ENCODE measurements at regions not wholly inside any gene's neighbourhood (a gene's known extent, or its start where the extent isn't known, plus 50 kb on each side); places are given as distances from the start of the nearest gene placed in this dataset.

DNA sequence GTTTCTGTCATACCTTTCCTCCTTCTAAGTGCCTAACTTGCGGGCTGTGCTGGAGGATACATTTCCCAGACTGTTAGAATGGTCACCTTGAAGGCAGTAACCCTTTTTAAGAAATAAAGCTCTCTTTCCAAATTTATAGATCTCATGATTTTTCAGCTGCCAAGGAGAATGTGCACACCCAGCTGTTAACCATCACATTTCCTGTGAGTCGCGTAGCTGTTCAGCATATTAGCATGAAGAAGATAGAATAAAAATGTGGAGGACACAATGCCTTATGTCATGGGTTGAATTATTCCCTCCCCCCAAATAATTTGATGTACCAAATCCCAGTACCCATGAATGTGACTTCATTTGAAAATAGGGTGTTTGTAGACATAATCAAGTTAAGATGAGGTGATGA lies 729.4 kb downstream of the MTRR start:
- Mint-ChIP-seq H3K4me1 (ENCODE audit: low read depth, unreplicated experiment) (no peaks in the 10 kb centered on the region), H3K27me3 (ENCODE audit: insufficient read depth, unreplicated experiment) (peaks cover 18% of the 10 kb centered on the region), H3K9me3 (ENCODE audit: unreplicated experiment) (no peaks in the 10 kb centered on the region), H3K4me3 (ENCODE audit: unreplicated experiment) (no peak overlapping the region), H3K36me3 (ENCODE audit: insufficient read depth, unreplicated experiment) (no peaks in the 10 kb centered on the region), H3K27ac (ENCODE audit: unreplicated experiment) (no peak overlapping the region)
- ChIA-PET CTCF (no interaction called here), POLR2A (no interaction called here)
- Histone ChIP-seq H3K4me3 (ENCODE audit: low read depth, low read length) (no peak overlapping the region), H3K27me3 (replicated peaks; ENCODE audit: control insufficient read depth, insufficient read depth, low read length) (no peaks in the 10 kb centered on the region; the same call in 1 of the 2 replicates), H3K9me3 (no peaks in the 10 kb centered on the region), H3K36me3 (ENCODE audit: control insufficient read depth, insufficient read depth, low read length) (no peaks in the 10 kb centered on the region), H3K4me1 (no peaks in the 10 kb centered on the region)
- intact Hi-C loops (cut with micrococcal nuclease; ENCODE audit: unreplicated experiment) = no loop called here
- BruUV-seq (replicated peaks) = no TSS peak
- no peak for DNase-seq
- TF ChIP-seq, protein P1, sequence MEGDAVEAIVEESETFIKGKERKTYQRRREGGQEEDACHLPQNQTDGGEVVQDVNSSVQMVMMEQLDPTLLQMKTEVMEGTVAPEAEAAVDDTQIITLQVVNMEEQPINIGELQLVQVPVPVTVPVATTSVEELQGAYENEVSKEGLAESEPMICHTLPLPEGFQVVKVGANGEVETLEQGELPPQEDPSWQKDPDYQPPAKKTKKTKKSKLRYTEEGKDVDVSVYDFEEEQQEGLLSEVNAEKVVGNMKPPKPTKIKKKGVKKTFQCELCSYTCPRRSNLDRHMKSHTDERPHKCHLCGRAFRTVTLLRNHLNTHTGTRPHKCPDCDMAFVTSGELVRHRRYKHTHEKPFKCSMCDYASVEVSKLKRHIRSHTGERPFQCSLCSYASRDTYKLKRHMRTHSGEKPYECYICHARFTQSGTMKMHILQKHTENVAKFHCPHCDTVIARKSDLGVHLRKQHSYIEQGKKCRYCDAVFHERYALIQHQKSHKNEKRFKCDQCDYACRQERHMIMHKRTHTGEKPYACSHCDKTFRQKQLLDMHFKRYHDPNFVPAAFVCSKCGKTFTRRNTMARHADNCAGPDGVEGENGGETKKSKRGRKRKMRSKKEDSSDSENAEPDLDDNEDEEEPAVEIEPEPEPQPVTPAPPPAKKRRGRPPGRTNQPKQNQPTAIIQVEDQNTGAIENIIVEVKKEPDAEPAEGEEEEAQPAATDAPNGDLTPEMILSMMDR (IDR thresholded peaks at IDR 0.05; ENCODE audit: insufficient read depth in 1 of 2, low read depth in 1 of 2, low read length in 1 of 2, severe bottlenecking in 1 of 2, unreplicated experiment in 1 of 2) = no peak

DNA sequence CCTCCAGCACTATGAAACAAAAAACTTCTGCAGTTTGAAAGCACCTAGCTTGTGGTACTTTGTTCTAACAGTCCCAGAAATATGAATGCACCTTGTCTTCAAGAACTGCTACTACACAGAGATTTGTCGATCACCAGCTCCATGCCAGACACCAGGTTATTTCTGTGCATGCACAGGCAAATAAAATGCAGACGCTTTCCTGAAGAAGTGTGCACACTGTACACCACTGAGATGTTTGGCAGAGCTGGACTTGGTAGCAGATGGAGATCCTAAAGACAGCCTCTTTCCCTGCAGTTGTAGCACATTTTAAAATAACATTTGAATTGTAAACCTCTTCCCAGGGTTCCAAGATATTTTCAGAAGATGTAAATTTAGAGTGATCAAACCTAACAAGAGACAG lies 730.0 kb downstream of the MTRR start:
- CTCF ChIA-PET = no interaction called here
- intact Hi-C loops (cut with micrococcal nuclease; ENCODE audit: unreplicated experiment) = no loop called here

GRCh38 chr5:8600843-8601242 lies 731.9 kb downstream of the MTRR start:
- ChIA-PET POLR2A (no interaction called here), CTCF (no interaction called here)
- no peak for DNase-seq
- Histone ChIP-seq H3K36me3 (ENCODE audit: control insufficient read depth, insufficient read depth, low read length) (no peaks in the 10 kb centered on the region), H3K4me1 (no peaks in the 10 kb centered on the region), H3K9me3 (no peaks in the 10 kb centered on the region), H3K27me3 (replicated peaks; ENCODE audit: control insufficient read depth, insufficient read depth, low read length) (no peaks in the 10 kb centered on the region), H3K4me3 (ENCODE audit: low read depth, low read length) (no peak overlapping the region)
- Mint-ChIP-seq H3K36me3 (ENCODE audit: insufficient read depth, unreplicated experiment) (no peaks in the 10 kb centered on the region), H3K27me3 (ENCODE audit: insufficient read depth, unreplicated experiment) (peaks cover 21% of the 10 kb centered on the region), H3K9me3 (ENCODE audit: unreplicated experiment) (no peaks in the 10 kb centered on the region), H3K27ac (ENCODE audit: unreplicated experiment) (no peak overlapping the region), H3K4me3 (ENCODE audit: unreplicated experiment) (no peak overlapping the region), H3K4me1 (ENCODE audit: low read depth, unreplicated experiment) (no peaks in the 10 kb centered on the region)
- intact Hi-C loops (cut with micrococcal nuclease; ENCODE audit: unreplicated experiment) = no loop called here
- BruUV-seq (replicated peaks) = no TSS peak
- TF ChIP-seq, protein P1 (IDR thresholded peaks at IDR 0.05; ENCODE audit: insufficient read depth in 1 of 2, low read depth in 1 of 2, low read length in 1 of 2, severe bottlenecking in 1 of 2, unreplicated experiment in 1 of 2) = no peak

More for the DNA sequence above, 730.0 kb downstream of the MTRR start:
- no TSS peak for BruUV-seq (replicated peaks)
- Histone ChIP-seq H3K27me3 (replicated peaks; ENCODE audit: control insufficient read depth, insufficient read depth, low read length) (no peaks in the 10 kb centered on the region; the same call in 1 of the 2 replicates), H3K4me3 (ENCODE audit: low read depth, low read length) (no peak overlapping the region), H3K9me3 (no peaks in the 10 kb centered on the region), H3K4me1 (no peaks in the 10 kb centered on the region), H3K36me3 (ENCODE audit: control insufficient read depth, insufficient read depth, low read length) (no peaks in the 10 kb centered on the region)
- Mint-ChIP-seq H3K4me3 (ENCODE audit: unreplicated experiment) (no peak overlapping the region), H3K9me3 (ENCODE audit: unreplicated experiment) (no peaks in the 10 kb centered on the region), H3K27ac (ENCODE audit: unreplicated experiment) (no peak overlapping the region), H3K4me1 (ENCODE audit: low read depth, unreplicated experiment) (no peaks in the 10 kb centered on the region), H3K27me3 (ENCODE audit: insufficient read depth, unreplicated experiment) (peaks cover 18% of the 10 kb centered on the region), H3K36me3 (ENCODE audit: insufficient read depth, unreplicated experiment) (no peaks in the 10 kb centered on the region)
- TF ChIP-seq, protein P1 (IDR thresholded peaks at IDR 0.05; ENCODE audit: insufficient read depth in 1 of 2, low read depth in 1 of 2, low read length in 1 of 2, severe bottlenecking in 1 of 2, unreplicated experiment in 1 of 2) = no peak
- DNase-seq = no peak
- POLR2A ChIA-PET = no interaction called here

Measured in Caco-2 (cell line).